ENCODE measurements at regions not wholly inside any gene's neighbourhood (a gene's known extent, or its start where the extent isn't known, plus 50 kb on each side); places are given as distances from the start of the nearest gene placed in this dataset.
"Not testable (repeated sequence)": the region's sequence is repeated elsewhere in the genome, so short reads cannot be mapped to it uniquely, and the experiment has no call there.

DNA sequence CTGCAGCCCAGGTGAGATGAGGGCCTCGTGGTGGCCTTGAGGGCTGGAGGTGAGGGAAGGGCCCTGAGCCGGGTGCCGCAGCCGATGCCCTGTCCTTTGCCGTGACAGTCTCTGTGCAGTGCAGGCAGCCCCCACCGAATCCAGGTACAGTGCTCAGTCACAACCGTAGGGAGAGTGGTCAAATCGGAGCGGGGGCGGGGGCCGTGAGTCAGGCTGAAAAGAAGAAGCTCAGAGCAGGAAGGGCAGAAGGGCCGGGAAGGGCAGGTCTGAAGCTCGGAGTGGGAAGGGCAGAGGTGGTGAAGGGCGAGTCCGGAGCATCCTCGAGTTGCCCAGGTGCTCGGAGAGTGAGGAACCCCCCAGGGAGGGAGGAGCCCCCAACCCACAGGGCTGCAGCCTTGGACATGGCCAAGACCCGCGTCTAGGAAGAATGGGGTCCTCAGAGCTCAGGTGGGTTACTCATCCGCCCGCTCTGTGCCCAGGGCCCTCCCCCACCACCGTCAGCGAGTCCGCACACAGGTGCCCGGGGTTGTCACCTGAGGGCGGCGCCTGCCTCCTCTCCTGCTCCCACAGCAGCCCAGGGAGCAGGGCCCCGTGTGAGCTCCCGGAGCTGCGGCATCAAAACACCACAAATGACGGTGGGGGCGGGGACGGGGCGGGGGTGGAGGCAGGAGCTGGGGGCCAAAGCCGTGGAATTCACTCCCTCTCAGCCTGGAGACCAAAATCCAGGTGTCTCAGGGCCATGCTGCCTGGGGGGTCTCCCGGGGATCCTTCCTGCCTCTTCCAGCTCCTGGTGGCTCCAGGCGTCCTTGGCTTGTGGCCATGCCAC lies 179.7 kb upstream of the ZNF469 start:
- not testable (repeated sequence) for DNase-seq

DNA sequence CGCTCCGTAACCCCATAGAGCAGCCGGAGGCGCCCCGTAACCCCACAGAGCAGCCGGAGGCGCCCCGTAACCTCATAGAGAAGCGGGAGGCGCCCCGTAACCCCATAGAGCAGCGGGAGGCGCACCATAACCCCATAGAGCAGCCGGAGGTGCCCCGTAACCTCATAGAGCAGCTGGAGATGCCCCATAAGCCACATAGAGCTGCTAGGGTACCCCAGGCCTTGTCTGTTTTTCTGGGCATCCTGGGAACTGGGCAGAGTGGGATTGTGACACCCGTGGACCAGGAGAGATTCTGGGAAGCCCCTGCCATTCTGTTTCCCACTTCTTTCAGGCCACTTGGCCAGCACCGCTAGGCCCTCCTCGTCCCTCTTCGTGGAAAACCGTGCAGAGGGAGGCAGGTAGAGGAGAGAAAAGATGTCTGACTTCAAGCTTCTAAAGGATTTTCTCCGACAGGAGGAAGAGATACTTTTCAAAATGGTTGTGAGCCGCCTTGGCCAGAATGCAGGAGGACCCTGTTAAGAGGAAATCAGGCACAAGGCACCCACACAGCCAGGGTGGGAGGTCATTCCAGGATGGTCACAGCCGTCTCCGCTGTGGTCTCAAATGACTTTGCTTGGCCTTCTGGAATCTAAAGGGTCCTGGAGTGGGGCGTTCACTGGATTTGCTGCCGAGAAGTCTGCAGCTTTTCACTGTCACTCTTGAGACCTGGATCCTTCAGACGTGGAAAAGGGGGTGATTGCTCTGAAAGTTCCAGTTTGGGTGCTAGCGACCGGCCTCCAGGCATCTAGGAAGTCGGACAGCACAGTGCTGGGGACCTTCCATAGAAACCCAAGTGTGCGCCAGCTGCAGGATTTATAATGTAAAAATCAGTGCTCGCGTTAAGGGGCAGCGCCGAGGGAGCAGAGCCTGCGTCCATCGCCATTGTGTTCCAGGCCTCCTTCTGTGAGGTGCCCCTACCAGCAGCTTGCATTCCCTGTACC lies 178.3 kb upstream of the ZNF469 start:
- not testable (repeated sequence) for DNase-seq

DNA sequence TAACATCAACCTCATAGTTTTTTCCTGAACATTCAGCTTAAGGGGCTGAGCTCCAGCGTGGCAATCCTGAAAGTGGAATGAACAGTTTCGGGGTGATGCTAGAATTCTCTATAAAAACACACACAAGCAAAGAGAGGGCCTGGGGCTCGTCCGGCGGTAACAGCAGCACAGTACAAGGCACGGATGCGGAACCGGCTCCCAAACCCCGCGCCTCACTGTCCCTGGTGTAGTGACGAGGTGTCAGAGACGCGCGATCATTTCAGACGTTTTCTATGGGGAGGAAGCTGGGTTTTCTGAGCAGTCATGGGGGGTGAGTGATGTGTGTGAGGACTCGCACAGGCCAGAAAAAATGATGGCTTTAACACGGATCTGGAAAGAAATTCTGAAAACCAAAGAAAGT lies 177.3 kb upstream of the ZNF469 start:
- not testable (repeated sequence) for DNase-seq

DNA sequence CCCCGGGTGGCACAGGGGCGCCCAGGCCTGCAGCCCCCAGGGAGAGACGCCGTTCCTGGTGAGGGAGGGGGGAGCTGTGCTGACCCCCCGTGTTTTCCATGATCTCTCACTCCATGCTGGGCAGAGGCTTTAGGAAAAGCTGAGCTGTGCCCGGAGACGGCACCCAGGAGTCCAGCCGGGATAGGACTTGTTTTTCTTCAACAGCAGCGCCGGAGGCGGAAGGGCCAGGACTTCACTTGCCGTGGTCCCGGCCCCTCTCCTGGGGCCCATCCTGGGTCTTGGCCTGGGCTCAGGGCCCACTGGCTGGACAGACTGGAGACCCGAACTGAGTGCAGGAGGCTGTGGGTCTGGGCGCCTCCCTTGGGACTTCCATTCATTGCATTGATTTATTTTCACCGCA lies 176.8 kb upstream of the ZNF469 start:
- DNase-seq: not testable (repeated sequence)

DNA sequence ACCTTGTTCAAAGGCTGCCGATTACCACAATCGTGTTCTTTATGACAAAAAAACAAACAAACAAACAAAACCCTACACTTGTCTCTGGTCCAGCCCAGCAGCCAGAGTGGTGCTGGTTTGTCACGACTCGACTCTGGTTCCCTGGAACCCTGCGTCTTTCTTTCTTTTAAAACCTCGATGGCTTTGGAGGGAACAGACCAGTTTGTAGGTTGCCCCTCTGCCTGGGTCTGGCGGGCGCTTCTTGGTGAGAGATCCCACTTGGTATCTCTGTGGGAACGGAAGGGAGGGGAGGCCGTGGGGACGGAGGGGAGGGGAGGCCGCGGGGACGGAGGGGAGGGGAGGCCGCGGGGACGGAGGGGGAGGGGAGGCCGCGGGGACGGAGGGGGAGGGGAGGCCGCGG lies 176.2 kb upstream of the ZNF469 start:
- DNase-seq: not testable (repeated sequence)

DNA sequence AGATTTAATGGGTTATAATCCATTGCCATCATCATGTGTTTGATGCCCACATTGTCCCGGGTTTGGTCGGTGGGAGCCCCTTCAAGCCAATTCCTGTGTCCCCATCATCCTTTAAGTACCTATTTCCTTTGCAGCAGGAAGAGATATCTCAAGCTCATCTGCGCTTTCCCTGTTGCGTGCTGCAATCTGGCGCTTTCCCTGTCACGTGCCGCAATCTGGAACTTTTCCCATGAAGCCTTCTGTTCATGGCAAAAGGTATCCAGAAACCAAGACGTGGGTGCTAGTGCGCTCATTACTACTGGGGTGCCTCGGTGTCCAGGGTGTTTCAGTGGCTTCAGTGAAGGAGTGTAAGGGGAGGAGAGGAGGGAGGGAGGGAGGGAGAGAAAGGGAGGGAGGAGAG lies 174.6 kb upstream of the ZNF469 start:
- DNase-seq: no peak

DNA sequence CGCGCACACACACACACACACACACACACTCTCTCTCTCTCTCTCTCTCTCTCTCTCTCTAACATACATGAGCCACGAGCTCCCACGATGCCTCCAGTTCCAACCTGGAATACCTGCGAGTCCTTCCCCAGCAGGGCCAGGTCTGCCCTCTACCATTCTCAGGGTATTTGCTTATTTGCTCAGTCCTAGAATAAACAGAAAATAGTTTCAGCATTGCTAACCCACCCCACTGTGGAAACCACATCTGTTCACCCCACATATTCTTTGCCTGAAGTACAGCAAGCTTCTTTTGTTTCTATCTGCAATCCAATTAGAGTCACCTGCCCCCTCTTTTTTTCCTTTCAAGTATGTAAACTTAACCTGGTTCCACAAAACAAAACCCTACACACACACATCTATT lies 174.0 kb upstream of the ZNF469 start:
- not testable (repeated sequence) for DNase-seq

DNA sequence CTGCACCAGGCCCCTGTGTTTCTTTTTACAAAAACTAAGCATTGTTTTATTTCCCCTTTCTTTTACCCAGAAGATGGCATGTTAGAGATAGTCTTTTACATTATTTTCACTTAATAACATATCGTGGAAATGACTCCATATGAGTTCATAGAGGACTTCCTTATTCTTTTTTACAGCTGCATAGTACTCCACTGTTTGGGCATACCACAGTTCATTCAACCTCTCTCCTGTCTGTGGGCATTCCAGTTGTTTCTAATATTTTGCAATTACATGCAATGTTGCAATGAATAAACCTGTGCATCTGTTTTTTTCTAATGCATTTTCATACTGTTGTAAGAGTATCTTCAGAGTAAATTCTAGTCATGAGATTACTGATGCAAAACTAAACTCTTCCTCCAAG lies 173.2 kb upstream of the ZNF469 start:
- DNase-seq: not testable (repeated sequence)

DNA sequence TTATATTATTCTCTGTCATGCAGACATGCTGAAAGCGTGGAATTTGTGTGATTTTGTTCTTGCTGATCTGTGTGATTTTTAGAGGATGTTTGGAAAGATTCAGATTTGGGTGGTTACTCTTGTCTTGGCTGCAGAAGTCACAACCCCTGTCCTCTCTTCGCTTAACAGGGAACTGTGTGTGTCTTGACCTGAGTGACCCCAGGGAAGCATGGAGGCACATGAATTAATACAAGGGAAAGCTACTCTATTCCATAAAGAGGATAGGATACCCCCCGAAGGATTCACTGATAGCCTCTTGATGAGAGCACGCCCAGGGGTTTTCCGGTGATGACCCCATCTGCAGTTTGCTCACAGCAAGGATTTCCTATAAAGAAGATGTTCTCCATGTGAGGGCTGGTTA lies 168.8 kb upstream of the ZNF469 start:
- not testable (repeated sequence) for DNase-seq

DNA sequence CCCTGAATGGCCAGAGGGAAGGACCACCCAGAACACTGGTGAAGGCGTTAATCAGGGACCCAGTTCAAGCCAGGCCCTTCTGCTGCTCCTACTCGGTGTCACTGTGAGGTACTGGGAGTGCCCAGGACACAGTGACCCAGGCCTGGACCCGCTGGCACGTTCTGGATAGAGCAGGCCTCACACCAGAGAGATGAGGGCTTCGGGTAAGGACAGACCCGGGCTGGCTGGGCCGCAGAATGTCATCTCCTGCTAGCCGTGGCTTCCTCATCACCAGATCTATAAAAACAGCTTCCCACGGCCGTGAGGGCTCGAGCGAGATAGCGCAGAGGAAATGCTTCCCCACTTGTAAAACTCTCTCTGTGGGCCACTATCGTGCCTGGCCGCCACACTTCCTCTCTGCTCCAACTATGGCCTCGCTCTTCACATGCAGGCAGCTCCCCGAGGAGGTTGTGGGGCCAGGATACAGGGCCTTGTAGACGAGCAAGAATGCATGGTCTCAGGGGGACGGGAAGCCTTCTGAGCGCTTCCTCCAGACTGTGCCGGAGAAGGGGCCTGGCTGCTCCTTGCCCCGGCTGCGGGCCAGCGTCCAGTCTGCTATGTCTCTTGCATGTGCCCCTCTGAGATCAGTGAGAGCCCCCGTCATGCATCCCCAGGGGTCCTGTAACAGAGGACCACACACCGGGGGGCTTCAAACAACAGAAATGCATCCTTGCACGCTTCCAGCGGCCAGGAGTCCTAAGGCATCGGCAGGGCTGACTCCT lies 161.6 kb upstream of the ZNF469 start:
- not testable (repeated sequence) for DNase-seq

DNA sequence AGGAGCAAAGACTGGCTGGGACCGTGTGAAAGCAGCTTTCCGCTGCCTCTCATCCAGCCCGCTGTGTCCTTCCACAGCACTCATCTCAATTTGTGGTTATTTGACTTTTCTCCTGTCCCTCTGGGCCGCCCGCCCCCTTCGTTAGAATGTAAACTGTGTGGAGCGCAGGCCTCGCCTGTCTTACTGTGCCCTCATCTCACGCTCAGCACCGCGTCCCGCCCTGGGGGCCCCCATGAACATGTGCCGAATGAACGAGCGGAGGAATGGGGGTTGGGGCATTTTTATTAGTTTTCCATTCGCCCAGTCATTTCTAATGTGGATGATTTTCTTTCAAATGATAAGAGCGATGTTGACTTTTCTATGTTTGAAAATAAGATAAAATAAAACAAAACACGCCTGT lies 159.1 kb upstream of the ZNF469 start:
- not testable (repeated sequence) for DNase-seq

DNA sequence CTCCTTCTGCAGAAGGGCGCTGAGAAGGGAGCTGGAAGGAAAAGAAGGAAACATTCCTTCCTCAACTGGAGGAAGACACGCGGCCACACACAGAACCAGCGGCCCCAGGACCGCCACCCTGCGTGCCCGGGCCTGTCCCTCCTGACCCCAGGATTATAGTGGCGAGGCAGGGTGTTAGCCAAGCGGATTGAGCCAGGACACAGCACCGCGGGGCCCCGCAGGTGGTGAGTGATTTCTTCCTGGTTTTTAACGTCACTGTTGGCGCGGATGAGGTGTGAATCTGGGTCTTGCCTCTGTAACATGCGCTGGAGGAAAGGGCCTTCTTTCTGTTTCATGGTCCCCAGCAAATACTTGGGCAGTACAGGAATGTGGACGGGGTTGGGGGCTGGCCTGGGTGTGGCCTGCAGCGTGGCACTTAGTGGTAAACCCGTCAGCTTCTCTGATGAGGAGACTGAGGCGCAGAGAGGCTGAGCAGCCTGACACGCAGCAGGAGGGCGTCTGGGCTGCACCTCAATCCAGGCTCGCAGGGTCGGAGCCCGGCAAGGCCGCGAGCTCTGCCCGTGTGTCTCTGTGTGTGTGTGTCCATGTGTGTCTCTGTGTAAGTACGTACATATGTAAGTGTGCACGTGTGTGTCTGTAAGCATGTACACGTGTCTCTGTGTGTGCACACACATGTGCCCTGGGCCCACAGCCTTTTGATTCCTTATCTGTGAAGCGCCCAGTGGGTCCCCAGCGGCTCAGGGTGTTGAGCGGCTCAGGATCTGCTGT lies 158.4 kb upstream of the ZNF469 start:
- DNase-seq: not testable (repeated sequence)

DNA sequence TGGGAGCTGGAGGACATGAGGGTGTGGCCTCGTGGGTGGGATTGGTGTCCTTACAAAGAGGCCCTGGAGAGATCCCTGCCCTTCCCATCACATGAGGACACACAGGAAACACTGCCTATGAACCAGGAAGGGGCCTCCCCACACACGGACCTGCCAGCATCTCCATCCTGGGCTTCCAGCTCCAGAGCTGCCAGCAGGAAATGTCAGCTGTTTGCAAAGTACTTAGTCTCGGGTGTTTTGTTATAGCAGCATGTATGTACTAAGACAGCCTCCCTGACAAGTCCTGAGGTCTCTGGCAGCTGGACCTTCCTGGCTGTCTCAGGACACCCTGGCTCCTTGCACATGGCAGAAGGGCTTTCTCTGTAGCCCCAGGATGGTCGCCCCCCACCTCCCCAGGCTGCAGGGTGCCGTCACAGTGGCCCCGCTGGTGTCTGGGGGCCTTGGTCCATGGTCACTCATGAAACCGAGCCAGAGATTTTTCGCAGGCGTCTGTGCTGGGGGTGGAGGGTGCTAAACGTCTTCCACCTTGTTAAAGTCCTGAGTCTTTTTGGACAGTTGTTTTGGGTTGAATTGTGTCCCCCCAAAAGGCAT lies 157.0 kb upstream of the ZNF469 start:
- not testable (repeated sequence) for DNase-seq

DNA sequence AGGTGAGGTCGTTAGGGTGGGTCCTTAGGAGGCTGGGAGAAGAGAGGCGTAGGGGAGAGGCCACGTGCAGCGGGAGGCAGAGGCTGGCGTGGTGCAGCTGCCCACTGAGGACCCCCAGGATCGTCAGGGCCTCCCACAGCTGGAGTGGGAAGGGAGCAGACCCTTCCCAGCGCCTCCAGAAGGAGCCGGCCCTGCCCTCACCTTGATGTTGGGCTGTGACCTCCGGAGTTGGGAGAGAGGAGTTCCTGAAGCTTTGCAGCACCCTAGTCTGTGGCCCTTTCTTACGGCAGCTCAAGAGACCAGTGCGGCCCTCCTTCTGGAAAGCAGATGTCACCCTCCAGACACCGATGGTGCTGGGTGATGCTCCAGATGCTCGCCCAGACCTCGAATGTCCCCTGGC lies 156.5 kb upstream of the ZNF469 start:
- DNase-seq: not testable (repeated sequence)

DNA sequence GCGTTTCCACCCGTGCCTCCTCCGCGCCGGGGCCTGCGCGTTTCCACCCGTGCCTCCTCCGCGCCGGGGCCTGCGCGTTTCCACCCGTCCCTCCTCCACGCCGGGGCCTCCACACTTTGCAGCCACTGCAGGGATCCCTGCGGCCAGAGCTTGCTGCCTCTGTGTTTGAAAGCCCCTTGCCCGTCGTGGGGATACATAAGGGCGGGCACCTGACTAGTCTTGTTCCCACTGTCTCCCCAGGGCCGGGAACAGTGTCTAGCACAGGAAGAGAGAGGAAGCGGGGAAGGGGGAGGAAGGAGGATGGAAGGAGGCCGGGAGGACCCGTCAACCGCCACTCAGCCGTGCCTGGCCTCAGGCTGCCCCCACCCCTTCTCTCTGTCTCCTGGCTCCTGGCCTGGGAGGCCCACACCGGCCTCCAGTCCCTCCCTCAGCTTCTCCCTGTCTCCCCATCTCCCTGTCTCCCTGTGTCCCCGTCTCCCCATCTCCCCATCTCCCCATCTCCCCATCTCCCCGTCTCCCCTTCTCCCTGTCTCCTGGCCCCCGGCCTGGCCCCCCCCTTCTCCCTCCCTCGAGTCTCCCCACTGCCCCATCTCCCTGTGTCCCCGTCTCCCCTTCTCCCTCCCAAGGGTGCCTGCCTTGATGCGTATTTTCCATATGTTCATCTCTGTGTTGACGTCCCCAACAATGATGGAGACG lies 155.6 kb upstream of the ZNF469 start:
- DNase-seq: not testable (repeated sequence)

DNA sequence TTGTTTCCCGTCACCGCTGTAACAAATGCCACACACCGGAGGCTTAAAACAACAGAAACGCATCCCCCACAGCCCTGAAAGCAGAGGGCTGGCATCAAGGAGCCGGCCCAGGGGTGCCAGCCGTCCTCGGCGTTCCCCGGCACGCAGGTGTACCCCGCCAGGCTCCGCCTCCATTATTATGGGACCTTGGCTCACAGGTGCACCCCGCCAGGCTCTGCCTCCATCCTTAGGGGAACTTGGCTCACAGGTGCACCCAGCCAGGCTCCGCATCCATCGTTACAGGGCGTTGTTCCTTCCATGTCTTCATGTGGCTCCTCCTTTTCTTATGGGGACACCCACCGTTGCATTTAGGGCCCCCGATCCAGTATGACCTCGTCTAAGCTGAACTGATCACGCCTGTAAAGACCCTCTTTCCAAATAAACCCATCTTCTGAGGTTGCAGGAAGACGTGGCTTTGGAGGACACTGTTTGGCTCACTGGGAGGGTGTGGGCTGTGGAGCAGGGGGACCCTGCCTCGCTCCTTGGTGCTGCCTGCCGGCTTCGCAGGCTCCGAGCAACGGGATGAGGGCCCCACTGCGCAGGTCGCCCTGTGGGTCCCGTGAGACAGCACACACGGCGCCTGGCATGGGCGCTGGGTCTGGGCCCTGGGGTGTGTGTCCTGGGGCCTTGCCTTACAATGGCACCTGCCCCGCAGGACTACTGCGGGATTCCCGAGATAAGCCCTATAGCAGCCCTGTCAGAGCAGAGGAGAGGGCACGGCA lies 154.9 kb upstream of the ZNF469 start:
- DNase-seq: not testable (repeated sequence)

DNA sequence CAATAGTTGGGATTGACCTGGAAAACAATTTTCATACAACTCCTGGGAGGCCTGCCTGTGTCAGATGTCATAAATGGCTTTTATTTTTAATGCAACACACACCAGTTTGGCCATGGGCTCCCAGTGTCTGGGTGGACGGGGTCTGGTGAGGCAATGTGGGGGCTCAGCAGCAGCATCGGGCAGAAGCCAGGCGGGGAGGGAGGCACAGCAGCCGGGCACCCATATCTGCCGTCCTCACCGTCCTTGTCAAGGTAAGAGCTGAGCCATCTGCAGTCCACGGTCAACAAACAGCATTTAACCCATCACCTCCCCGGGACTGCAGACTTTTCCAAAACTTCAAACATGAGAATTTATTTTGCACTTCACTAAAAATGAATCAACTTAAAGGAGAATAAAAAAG lies 154.0 kb upstream of the ZNF469 start:
- DNase-seq: not testable (repeated sequence)

DNA sequence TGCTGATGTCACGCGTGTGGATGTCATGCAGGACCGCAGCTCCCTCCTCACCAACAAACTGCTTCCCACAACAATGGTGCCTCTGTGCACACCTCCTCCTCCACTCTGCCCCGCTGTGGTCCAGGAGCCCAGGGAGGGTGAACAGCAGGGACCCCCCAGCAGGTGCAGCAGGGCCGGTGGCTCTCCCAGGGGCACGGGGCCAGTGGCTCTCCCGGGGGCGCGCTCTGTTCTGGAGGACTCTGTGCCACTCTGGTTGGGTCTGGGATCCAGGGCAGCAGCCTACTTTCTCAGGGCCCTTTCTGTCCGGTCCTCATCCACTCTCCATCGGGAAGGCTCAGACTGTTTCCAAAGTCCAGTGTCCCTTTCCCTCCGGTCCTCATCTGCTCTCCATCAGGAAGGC lies 153.0 kb upstream of the ZNF469 start:
- DNase-seq: not testable (repeated sequence)

DNA sequence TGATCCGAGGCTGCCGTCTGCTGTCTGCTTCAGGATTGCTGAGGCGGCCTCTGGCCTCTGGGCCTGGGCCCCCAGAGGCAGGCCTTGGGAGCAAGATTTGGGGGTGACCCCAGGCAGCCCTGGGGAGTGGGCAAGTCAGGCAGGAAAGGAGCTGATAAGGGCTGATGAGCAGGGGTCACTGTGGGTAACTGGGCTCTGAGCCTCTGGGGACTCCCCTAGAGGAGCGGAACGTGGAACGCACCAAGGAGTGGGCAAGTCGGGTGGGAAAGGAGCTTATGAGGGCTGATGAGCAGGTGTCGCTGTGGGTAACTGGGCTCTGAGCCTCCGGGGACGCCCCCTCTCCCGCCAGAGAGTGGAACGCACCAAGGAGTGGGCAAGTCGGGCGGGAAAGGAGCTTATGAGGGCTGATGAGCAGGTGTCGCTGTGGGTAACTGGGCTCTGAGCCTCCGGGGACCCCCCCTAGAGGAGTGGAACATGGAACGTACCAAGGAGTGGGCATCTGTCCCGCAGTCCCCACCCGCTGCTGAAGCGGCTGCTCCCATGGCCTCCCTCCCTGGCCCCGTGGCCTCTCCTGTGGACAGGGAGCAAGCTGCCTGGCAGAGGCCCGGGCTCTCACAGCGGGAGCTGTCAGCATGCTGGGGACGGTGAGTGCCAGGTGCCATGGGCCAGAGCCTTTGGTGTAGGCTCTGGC lies 152.3 kb upstream of the ZNF469 start:
- DNase-seq: not testable (repeated sequence)
